Mucosa of rectum (tissue), 2 donors: ENCODE measurements at regions not wholly inside any gene's neighbourhood (a gene's known extent, or its start where the extent isn't known, plus 50 kb on each side); places are given as distances from the start of the nearest gene placed in this dataset.
"Not testable (repeated sequence)": the region's sequence is repeated elsewhere in the genome, so short reads cannot be mapped to it uniquely, and the experiment has no call there.

Source experiments
- H3K27ac ChIP-seq, 2 donors: one replicate each; pipeline ENCODE4 v1.7.0; 2013; ENCODE audit warnings: inconsistent platforms in 2 of 2, low read depth in 2 of 2, low read length in 2 of 2
- H3K27me3 ChIP-seq, 2 donors: one replicate each; pipeline ENCODE4 v1.7.0; 2013; ENCODE audit warnings: low read length in 2 of 2; ENCODE audit not compliant: control insufficient read depth in 2 of 2, insufficient read depth in 2 of 2
- H3K36me3 ChIP-seq, 2 donors: one replicate each; pipeline ENCODE4 v1.7.0; 2013; ENCODE audit warnings: low read length in 2 of 2; ENCODE audit not compliant: control insufficient read depth in 2 of 2, insufficient read depth in 2 of 2
- H3K4me1 ChIP-seq, 2 donors: one replicate each; pipeline ENCODE4 v1.7.0; 2013; ENCODE audit warnings: low read length in 2 of 2, mild to moderate bottlenecking in 1 of 2; ENCODE audit not compliant: control insufficient read depth in 2 of 2, insufficient read depth in 2 of 2
- H3K4me3 ChIP-seq, 2 donors: one replicate each; pipeline ENCODE4 v1.7.0; 2013; ENCODE audit warnings: low read length in 2 of 2
- H3K9ac ChIP-seq, 2 donors: one replicate each; pipeline ENCODE4 v1.7.0; 2013; ENCODE audit warnings: low read length in 2 of 2, low read depth in 1 of 2, mild to moderate bottlenecking in 1 of 2
- H3K9me3 ChIP-seq, 2 donors: one replicate each; pipeline ENCODE4 v1.7.0; 2013; ENCODE audit warnings: low read length in 2 of 2; ENCODE audit not compliant: control insufficient read depth in 2 of 2
- donor health status: healthy.
- donor health status: Normal muscosa, but diverticular disease.

GRCh38 chr7:65317372-65317771 lies 56.3 kb upstream of the ZNF92 start:
- Histone ChIP-seq H3K4me3 (no peak overlapping the region), H3K27me3 (no peaks in the 10 kb centered on the region)

GRCh38 chr7:65310761-65311160 lies 62.9 kb upstream of the ZNF92 start:
- Histone ChIP-seq H3K4me3 (no peak overlapping the region), H3K36me3 (no peaks in the 10 kb centered on the region), H3K9me3 (no peaks in the 10 kb centered on the region), H3K4me1 (no peaks in the 10 kb centered on the region), H3K27me3 (no peaks in the 10 kb centered on the region), H3K9ac (no peak overlapping the region), H3K27ac (no peak overlapping the region)

More at GRCh38 chr7:65317372-65317771, 56.3 kb upstream of the ZNF92 start:
- Histone ChIP-seq H3K36me3 (no peaks in the 10 kb centered on the region), H3K27ac (no peak overlapping the region), H3K9ac (no peak overlapping the region), H3K4me1 (no peaks in the 10 kb centered on the region), H3K9me3 (no peaks in the 10 kb centered on the region)

- H3K4me3 ChIP-seq, result no peak overlapping the region
- H3K9me3 ChIP-seq, result no peaks in the 10 kb centered on the region
- no peaks in the 10 kb centered on the region for H3K4me1 ChIP-seq
- no peaks in the 10 kb centered on the region for H3K36me3 ChIP-seq
- H3K27me3 ChIP-seq, result no peaks in the 10 kb centered on the region
- no peak overlapping the region for H3K27ac ChIP-seq
- no peak overlapping the region for H3K9ac ChIP-seq
These were observed 65.4 kb upstream of the ZNF92 start for GRCh38 chr7:65308300-65308678.

GRCh38 chr7:65307651-65308299 lies 65.9 kb upstream of the ZNF92 start:
- Histone ChIP-seq H3K4me1 (no peaks in the 10 kb centered on the region), H3K4me3 (no peak overlapping the region), H3K27ac (no peak overlapping the region), H3K9ac (no peak overlapping the region), H3K9me3 (no peaks in the 10 kb centered on the region), H3K36me3 (no peaks in the 10 kb centered on the region), H3K27me3 (no peaks in the 10 kb centered on the region)

GRCh38 chr7:65304175-65304574 lies 69.5 kb upstream of the ZNF92 start:
- no peaks in the 10 kb centered on the region for H3K4me1 ChIP-seq
- H3K9ac ChIP-seq, result no peak overlapping the region
- no peaks in the 10 kb centered on the region for H3K36me3 ChIP-seq
- H3K27ac ChIP-seq, result no peak overlapping the region
- H3K9me3 ChIP-seq, result no peaks in the 10 kb centered on the region
- no peak overlapping the region for H3K4me3 ChIP-seq
- no peaks in the 10 kb centered on the region for H3K27me3 ChIP-seq

GRCh38 chr7:65302883-65303282 lies 70.8 kb upstream of the ZNF92 start:
- Histone ChIP-seq H3K4me3 (no peak overlapping the region), H3K36me3 (no peaks in the 10 kb centered on the region), H3K27ac (no peak overlapping the region), H3K9ac (no peak overlapping the region), H3K4me1 (no peaks in the 10 kb centered on the region), H3K27me3 (no peaks in the 10 kb centered on the region), H3K9me3 (no peaks in the 10 kb centered on the region)

- no peaks in the 10 kb centered on the region for H3K36me3 ChIP-seq
- H3K4me3 ChIP-seq, result no peak overlapping the region
- no peaks in the 10 kb centered on the region for H3K27me3 ChIP-seq
- H3K27ac ChIP-seq, result no peak overlapping the region
- H3K4me1 ChIP-seq, result no peaks in the 10 kb centered on the region
- H3K9me3 ChIP-seq, result no peaks in the 10 kb centered on the region
- H3K9ac ChIP-seq, result no peak overlapping the region
These were observed 72.6 kb upstream of the ZNF92 start for GRCh38 chr7:65301007-65301406.

- no peak overlapping the region for H3K27ac ChIP-seq
- H3K27me3 ChIP-seq, result no peaks in the 10 kb centered on the region
- H3K9me3 ChIP-seq, result no peaks in the 10 kb centered on the region
- H3K4me1 ChIP-seq, result no peaks in the 10 kb centered on the region
- no peak overlapping the region for H3K4me3 ChIP-seq
- no peak overlapping the region for H3K9ac ChIP-seq
- no peaks in the 10 kb centered on the region for H3K36me3 ChIP-seq
These were observed 78.2 kb upstream of the ZNF92 start for GRCh38 chr7:65295409-65295808.

- not testable (repeated sequence) for H3K27ac ChIP-seq, H3K9me3 ChIP-seq, H3K27me3 ChIP-seq, H3K4me1 ChIP-seq, H3K36me3 ChIP-seq, H3K4me3 ChIP-seq, H3K9ac ChIP-seq
These were observed 83.3 kb upstream of the ZNF92 start for GRCh38 chr7:65290340-65290739.

GRCh38 chr7:65287023-65287422 lies 86.6 kb upstream of the ZNF92 start:
- Histone ChIP-seq H3K4me3 (no peak overlapping the region), H3K9ac (no peak overlapping the region), H3K27me3 (no peaks in the 10 kb centered on the region), H3K27ac (no peak overlapping the region), H3K4me1 (no peaks in the 10 kb centered on the region), H3K36me3 (no peaks in the 10 kb centered on the region), H3K9me3 (no peaks in the 10 kb centered on the region)
